ENCODE measurements at regions not wholly inside any gene's neighbourhood (a gene's known extent, or its start where the extent isn't known, plus 50 kb on each side); places are given as distances from the start of the nearest gene placed in this dataset.
"Not testable (repeated sequence)": the region's sequence is repeated elsewhere in the genome, so short reads cannot be mapped to it uniquely, and the experiment has no call there.

DNA sequence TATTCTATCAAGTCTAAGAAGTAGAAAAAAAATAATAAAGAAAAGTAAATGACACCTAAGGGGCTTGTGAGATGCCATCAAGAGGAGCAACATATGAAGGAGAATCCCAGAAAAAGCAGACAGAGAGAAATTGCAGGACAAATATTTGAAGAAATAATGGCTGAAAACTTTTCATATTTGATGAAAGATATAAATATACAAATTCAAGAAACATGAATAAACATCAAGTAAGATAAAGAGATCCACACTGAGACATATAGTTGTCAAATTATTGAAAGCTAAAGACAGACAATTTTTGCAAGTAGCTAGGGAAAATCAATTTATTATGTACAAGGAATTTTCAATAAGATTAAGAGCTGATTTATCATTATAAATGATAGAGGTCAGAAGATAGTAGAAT, 558.0 kb downstream of the ZWINT start:
- H3K9ac ChIP-seq (ENCODE audit: low read length in 3 of 3), result no peak overlapping the region
- intact Hi-C loops (cut with DNase I), result no loop called here
- no peaks in the 10 kb centered on the region for H3K27me3 ChIP-seq (ENCODE audit: control insufficient read depth, insufficient read depth, low read length)
- FAIRE-seq, result peak; percentile 23
- no peak overlapping the region for H3K4me3 ChIP-seq (ENCODE audit: low read length in 3 of 3)
- DNase-seq, result no peak
- no peaks in the 10 kb centered on the region for H3K4me1 ChIP-seq (ENCODE audit: control insufficient read depth in 2 of 3, insufficient read depth in 2 of 3, low read depth in 1 of 3, low read length in 3 of 3)
- H3K9me3 ChIP-seq (ENCODE audit: control insufficient read depth in 2 of 3, insufficient read depth in 1 of 3, low read length in 3 of 3), result no peaks in the 10 kb centered on the region
- TF ChIP-seq, protein P1, sequence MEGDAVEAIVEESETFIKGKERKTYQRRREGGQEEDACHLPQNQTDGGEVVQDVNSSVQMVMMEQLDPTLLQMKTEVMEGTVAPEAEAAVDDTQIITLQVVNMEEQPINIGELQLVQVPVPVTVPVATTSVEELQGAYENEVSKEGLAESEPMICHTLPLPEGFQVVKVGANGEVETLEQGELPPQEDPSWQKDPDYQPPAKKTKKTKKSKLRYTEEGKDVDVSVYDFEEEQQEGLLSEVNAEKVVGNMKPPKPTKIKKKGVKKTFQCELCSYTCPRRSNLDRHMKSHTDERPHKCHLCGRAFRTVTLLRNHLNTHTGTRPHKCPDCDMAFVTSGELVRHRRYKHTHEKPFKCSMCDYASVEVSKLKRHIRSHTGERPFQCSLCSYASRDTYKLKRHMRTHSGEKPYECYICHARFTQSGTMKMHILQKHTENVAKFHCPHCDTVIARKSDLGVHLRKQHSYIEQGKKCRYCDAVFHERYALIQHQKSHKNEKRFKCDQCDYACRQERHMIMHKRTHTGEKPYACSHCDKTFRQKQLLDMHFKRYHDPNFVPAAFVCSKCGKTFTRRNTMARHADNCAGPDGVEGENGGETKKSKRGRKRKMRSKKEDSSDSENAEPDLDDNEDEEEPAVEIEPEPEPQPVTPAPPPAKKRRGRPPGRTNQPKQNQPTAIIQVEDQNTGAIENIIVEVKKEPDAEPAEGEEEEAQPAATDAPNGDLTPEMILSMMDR (IDR thresholded peaks at IDR 0.05; ENCODE audit: borderline replicate concordance, extremely low read depth, insufficient read depth), result no peak
- no peak overlapping the region for H3K27ac ChIP-seq (ENCODE audit: low read depth in 2 of 2, low read length in 2 of 2)
- no peaks in the 10 kb centered on the region for H3K36me3 ChIP-seq (ENCODE audit: control insufficient read depth in 2 of 3, insufficient read depth in 3 of 3, low read length in 3 of 3)

DNA sequence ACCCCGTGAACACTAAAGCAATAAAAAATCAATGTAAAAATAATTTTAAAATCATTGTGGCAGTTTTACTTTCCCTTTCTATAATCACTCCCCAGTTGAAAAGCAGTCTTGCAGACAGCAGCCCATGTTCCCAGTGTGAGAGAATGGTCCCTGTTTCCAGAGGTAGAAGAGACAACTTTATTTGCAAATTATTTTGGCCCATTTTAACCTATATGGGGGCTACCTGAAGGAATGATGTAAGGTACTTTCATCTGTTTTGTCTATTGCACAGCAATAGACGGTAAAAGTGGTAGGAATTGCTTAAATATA, 559.8 kb downstream of the ZWINT start:
- intact Hi-C loops (cut with DNase I), result no loop called here
- no peak overlapping the region for H3K27ac ChIP-seq (ENCODE audit: low read depth in 2 of 2, low read length in 2 of 2)
- FAIRE-seq (no peak), DNase-seq (no peak)
- no peaks in the 10 kb centered on the region for H3K36me3 ChIP-seq (ENCODE audit: control insufficient read depth in 2 of 3, insufficient read depth in 3 of 3, low read length in 3 of 3)
- TF ChIP-seq, protein P1 (IDR thresholded peaks at IDR 0.05; ENCODE audit: borderline replicate concordance, extremely low read depth, insufficient read depth), result no peak
- H3K4me3 ChIP-seq (ENCODE audit: low read length in 3 of 3), result no peak overlapping the region
- H3K9me3 ChIP-seq (ENCODE audit: control insufficient read depth in 2 of 3, insufficient read depth in 1 of 3, low read length in 3 of 3), result peaks cover 0 to 2% (median 0%) of the 10 kb centered on the region in 3 donors
- no peak overlapping the region for H3K9ac ChIP-seq (ENCODE audit: low read length in 3 of 3)
- no peaks in the 10 kb centered on the region for H3K4me1 ChIP-seq (ENCODE audit: control insufficient read depth in 2 of 3, insufficient read depth in 2 of 3, low read depth in 1 of 3, low read length in 3 of 3)
- no peaks in the 10 kb centered on the region for H3K27me3 ChIP-seq (ENCODE audit: control insufficient read depth, insufficient read depth, low read length)

DNA sequence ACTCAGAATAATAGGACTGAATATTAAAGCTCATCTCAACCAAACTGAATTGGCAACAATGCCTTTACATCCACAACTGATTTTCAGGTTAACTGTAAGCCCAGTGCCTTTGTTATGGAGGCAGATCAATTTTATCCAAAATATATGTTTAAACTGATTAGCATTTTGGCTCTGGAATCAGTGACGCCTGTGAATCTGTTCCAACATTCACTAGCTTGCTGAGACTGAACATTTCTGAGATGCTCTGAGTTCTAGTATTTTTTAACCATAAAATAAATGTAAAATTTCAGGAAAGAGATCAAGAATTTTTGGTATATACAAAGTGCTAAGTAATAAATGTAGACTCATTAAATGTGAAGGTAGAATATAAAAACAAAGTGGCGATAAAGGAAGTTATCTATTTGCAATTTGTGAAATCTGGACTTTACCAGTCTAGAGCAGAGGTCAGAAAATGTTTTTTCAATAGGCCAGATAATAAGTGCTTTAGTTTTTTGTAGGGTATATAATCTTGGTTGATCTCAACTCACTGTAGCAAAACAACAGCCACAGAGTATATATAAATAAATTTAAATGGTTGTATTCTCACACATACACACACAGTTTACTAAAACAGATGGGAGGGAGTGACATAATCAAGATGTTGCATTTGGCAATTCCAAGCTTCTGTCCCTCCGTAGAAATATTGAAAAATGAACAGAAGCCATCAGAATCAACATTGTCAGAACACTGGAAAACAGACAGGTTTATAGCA, 560.3 kb downstream of the ZWINT start:
- FAIRE-seq (no peak), DNase-seq (peak in 2 of 5 donors; percentile 1 to 36)
- Histone ChIP-seq H3K27ac (ENCODE audit: low read depth in 2 of 2, low read length in 2 of 2) (no peak overlapping the region), H3K9me3 (ENCODE audit: control insufficient read depth in 2 of 3, insufficient read depth in 1 of 3, low read length in 3 of 3) (peaks cover 0 to 2% (median 0%) of the 10 kb centered on the region in 3 donors), H3K36me3 (ENCODE audit: control insufficient read depth in 2 of 3, insufficient read depth in 3 of 3, low read length in 3 of 3) (no peaks in the 10 kb centered on the region), H3K4me1 (ENCODE audit: control insufficient read depth in 2 of 3, insufficient read depth in 2 of 3, low read depth in 1 of 3, low read length in 3 of 3) (no peaks in the 10 kb centered on the region), H3K4me3 (ENCODE audit: low read length in 3 of 3) (no peak overlapping the region), H3K9ac (ENCODE audit: low read length in 3 of 3) (no peak overlapping the region), H3K27me3 (ENCODE audit: control insufficient read depth, insufficient read depth, low read length) (no peaks in the 10 kb centered on the region)
- TF ChIP-seq, protein P1 (IDR thresholded peaks at IDR 0.05; ENCODE audit: borderline replicate concordance, extremely low read depth, insufficient read depth), result no peak
- intact Hi-C loops (cut with DNase I), result no loop called here

DNA sequence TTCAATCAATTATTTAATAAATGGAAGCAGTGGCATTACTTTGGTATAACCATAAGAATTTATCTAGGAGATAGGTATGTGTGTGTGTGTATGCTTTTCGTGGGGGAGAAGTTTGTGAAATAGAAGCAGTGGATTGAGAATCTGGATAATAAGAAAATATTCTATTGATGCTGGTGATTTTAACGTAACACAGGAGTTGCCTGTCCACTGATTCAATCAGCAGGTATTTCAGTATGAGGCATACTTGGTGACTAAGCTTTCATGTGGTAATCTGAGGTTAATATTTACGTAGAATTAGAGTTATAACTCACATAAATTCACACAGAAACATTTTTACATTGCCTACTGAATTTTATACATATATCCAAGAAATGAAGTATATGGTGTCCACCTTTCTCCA, 568.0 kb downstream of the ZWINT start:
- no peaks in the 10 kb centered on the region for H3K4me1 ChIP-seq (ENCODE audit: control insufficient read depth in 2 of 3, insufficient read depth in 2 of 3, low read depth in 1 of 3, low read length in 3 of 3)
- intact Hi-C loops (cut with DNase I), result no loop called here
- DNase-seq (no peak), FAIRE-seq (no peak)
- no peak overlapping the region for H3K4me3 ChIP-seq (ENCODE audit: low read length in 3 of 3)
- TF ChIP-seq, protein P1 (IDR thresholded peaks at IDR 0.05; ENCODE audit: borderline replicate concordance, extremely low read depth, insufficient read depth), result no peak
- H3K9me3 ChIP-seq (ENCODE audit: control insufficient read depth in 2 of 3, insufficient read depth in 1 of 3, low read length in 3 of 3), result peaks cover 0 to 2% (median 0%) of the 10 kb centered on the region in 3 donors
- H3K27me3 ChIP-seq (ENCODE audit: control insufficient read depth, insufficient read depth, low read length), result no peaks in the 10 kb centered on the region
- H3K9ac ChIP-seq (ENCODE audit: low read length in 3 of 3), result no peak overlapping the region
- H3K27ac ChIP-seq (ENCODE audit: low read depth in 2 of 2, low read length in 2 of 2), result no peak overlapping the region
- H3K36me3 ChIP-seq (ENCODE audit: control insufficient read depth in 2 of 3, insufficient read depth in 3 of 3, low read length in 3 of 3), result no peaks in the 10 kb centered on the region

DNA sequence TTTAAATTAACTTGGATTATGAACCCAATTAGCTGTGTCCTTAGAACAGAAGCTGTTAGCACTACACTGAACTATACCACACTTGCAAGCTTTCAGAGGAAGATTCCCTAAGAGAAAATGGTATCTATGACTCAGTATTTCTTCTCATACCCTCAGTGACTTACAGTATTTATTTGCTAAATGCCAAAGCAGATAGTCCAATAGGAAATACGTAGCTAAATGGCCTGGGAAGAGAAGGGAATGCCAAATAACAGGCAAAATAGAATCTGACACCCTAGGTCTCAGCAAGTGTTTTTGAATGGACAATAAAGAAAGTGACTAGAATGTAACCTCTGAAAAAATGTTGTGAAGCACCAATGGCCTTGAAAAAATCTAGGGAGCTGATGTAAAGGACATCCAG, 570.8 kb downstream of the ZWINT start:
- DNase-seq; H3K9me3 ChIP-seq (ENCODE audit: control insufficient read depth in 2 of 3, insufficient read depth in 1 of 3, low read length in 3 of 3); H3K4me3 ChIP-seq (ENCODE audit: low read length in 3 of 3); H3K9ac ChIP-seq (ENCODE audit: low read length in 3 of 3); H3K36me3 ChIP-seq (ENCODE audit: control insufficient read depth in 2 of 3, insufficient read depth in 3 of 3, low read length in 3 of 3); H3K27ac ChIP-seq (ENCODE audit: low read depth in 2 of 2, low read length in 2 of 2); H3K4me1 ChIP-seq (ENCODE audit: control insufficient read depth in 2 of 3, insufficient read depth in 2 of 3, low read depth in 1 of 3, low read length in 3 of 3); intact Hi-C loops (cut with DNase I); FAIRE-seq; H3K27me3 ChIP-seq (ENCODE audit: control insufficient read depth, insufficient read depth, low read length): not testable (repeated sequence)

Measured in kidney (tissue), 13 donors.